GM13976 (cell line): ENCODE measurements at regions not wholly inside any gene's neighbourhood (a gene's known extent, or its start where the extent isn't known, plus 50 kb on each side); places are given as distances from the start of the nearest gene placed in this dataset.

ENCODE experiments used
- DNase-seq: peaks from one replicate; pipeline ENCODE4 v3.0.0; 2012; ENCODE audit warnings: low spot score
- CTCF ChIP-seq: IDR thresholded peaks from 2 replicates; pipeline ENCODE4 v1.5.1; 2012; ENCODE audit warnings: borderline replicate concordance, mild to moderate bottlenecking; ENCODE audit not compliant: insufficient read depth; ENCODE audit errors: extremely low read depth, missing control alignments, control extremely low read depth
- in situ Hi-C: fragments of 300-500 bp; cut with MboI; formaldehyde crosslinking; loops from one replicate; pipeline ENCODE4 v1.12.0; 2022; ENCODE audit warnings: low sequenced_read_pairs, mixed read lengths, inconsistent platforms; ENCODE audit not compliant: unreplicated experiment

DNA sequence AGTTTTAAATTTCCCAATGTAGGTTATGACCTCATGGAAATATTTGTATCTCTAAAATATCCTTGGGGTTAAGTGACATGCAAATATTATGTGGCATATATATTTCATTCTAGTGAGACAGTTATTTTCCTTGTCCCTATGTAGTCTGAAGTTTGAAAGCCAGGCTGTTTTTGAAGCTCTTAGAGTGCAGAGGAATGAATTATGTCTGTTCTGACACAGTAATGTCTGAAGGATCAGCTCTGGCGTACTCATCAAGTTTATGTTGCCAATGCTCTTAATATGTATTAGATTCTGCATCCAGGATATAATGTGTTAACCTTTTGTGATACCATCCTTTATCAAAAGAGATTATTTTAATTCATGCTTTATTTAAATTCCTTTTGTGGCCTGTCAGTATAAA, 355.8 kb downstream of the PCDH7 start:
- DNase-seq = no peak
- TF ChIP-seq CTCF = no peak
- in situ Hi-C loops = no loop called here

DNA sequence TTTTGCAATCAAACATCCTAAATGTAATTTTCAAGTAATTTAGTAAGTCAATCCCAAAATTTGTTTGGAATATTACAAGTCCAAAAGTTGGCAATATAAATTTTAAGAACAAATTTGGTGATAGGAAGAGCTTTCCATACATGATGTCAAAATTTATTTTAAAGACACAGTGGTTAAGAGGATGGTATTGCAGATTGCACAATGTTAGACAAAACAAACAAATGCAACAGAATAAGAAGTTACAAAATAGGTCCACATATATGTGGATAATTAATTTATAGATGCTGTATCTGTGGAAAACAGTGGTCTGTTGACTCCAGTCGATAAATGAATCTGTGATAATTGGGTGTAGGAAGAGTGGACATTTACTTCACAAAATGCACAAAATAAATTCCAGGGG, 358.5 kb downstream of the PCDH7 start:
- in situ Hi-C loops = no loop called here
- no peak for TF ChIP-seq CTCF
- no peak for DNase-seq

DNA sequence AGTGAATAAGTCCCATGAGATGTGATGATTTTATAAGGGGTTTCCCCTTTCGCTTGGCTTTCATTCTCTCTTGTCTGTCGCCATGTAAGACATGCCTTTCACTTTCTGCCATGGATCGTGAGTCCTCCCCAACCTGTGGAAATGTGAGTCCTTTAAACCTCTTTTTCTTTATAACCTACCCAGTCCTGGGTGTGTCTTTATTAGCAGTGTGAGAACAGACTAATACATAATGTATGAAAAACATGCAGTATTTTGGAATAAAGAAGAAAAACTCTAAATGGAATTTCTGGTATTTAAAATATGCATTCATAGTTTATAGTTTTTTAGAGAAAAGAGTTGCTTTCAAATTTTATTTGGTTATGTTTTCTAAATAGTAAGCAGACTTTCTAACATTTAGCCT, 360.7 kb downstream of the PCDH7 start:
- no peak for DNase-seq
- no peak for TF ChIP-seq CTCF
- in situ Hi-C loops = no loop called here

DNA sequence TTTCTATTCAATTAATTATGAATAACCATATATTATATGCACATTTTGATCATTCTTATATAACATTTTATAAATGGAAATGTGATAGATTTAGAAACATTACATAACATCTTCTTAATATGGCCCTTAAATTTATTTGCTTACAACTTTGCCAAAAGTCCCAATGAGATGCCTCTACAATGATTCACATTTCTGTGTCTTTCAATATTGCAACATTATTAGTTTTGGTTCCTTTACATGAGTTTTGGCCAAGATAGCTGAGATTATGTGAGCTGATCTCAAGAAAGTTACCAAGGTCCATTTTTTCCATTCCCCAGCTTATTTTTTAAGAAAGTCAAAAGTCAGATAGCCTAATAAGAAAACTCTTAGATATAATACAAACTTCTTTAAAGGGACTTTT, 361.2 kb downstream of the PCDH7 start:
- no peak for DNase-seq
- no peak for TF ChIP-seq CTCF
- in situ Hi-C loops = no loop called here

GRCh38 chr4:31083456-31083855, 363.3 kb downstream of the PCDH7 start:
- TF ChIP-seq CTCF = no peak
- in situ Hi-C loops = no loop called here
- no peak for DNase-seq

DNA sequence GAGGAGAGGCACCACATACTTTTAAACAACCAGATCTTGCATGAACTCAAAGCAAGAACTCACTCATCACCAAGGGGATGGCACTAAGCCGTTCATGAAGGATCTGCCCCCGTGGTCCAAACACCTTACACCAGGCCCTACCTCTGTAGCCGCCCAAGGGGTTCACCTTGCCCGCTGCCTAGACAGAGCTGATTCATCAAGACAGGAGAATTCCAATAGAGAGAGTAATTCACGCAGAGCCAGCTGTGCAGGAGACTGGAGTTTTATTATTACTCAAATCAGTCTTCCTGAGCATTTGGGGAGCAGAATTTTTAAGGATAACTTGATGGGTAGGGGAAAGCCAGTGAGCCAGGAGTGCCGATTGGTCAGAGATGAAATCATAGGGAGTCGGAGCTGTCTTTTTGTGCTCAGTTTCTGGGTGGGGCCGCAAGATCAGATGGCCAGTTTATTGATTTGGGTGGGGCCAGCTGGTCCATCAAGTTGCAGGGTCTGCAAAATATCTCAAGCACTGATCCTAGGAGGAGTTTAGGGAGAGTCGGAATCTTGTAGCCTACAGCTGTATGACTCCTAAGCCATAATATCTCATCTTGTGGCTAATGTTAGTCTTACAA, 364.7 kb downstream of the PCDH7 start:
- DNase-seq = no peak
- in situ Hi-C loops = no loop called here
- TF ChIP-seq CTCF = no peak

DNA sequence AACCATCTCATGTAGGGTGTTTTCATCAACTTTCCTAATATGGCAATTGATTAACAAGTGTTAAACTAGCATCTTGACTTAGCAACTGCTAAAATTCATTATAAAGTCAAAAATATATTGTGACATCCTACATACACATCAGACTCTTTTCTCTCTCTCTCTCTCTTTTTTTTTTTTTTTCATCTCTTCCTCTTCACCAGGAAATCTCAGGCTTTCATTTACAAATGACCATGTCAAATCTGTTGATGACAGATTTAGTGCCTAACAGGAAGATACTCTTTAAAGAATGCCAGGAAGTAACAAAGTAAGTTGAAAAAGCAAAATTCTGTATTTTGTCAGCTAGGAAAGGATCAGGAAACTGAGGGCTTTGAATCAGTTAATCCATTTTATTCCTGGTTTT, 365.5 kb downstream of the PCDH7 start:
- no peak for DNase-seq
- no peak for TF ChIP-seq CTCF
- in situ Hi-C loops = no loop called here
